ENCODE measurements at regions not wholly inside any gene's neighbourhood (a gene's known extent, or its start where the extent isn't known, plus 50 kb on each side); places are given as distances from the start of the nearest gene placed in this dataset.

DNA sequence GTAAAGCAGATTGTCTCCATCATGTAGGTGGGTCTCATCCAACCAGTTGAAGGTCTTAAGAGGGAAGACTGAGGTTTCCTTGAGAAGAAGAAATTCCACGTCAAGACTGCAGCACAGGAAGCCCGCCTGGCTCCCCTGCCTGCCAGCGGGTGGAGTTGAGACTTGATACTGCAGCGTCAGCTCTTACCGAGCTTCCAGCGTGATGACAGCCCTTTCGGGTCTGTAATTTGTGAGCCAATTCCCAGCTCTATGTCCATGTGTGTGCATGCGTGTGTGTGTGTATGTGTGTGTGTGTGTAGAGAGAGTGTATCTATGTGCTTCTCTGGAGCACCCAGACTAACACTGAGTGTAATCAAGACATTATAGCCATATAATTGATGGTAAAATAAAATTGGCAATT, 379.7 kb upstream of the IRX2 start:
- H2AFZ ChIP-seq, result no peak overlapping the region
- no peaks in the 10 kb centered on the region for H3K79me2 ChIP-seq (replicated peaks; ENCODE audit: insufficient read depth)
- no peaks in the 10 kb centered on the region for H3K4me1 ChIP-seq (ENCODE audit: insufficient read depth)
- peaks cover 10% of the 10 kb centered on the region; the same call in 1 of the 3 replicates for H3K4me1 Mint-ChIP-seq
- H3K9me2 ChIP-seq (ENCODE audit: insufficient read depth), result 0 out of 2 replicates have a peak, but pooled peaks cover 4% of the 10 kb centered on the region
- H3K36me3 ChIP-seq (ENCODE audit: insufficient read depth), result no peaks in the 10 kb centered on the region
- no peak overlapping the region for H3K27ac ChIP-seq (ENCODE audit: low read depth)
- no peak overlapping the region for H3K4me3 Mint-ChIP-seq
- no peaks in the 10 kb centered on the region for H3F3A ChIP-seq (replicated peaks; ENCODE audit: low read depth)
- H3K4me2 ChIP-seq, result no peak overlapping the region
- H3K9me3 Mint-ChIP-seq, result no peaks in the 10 kb centered on the region; the same call in 2 of the 3 replicates
- H3K4me3 ChIP-seq, result no peak overlapping the region
- ATAC-seq (no peak), DNase-seq (ENCODE audit: low spot score) (no peak)
- H3K27me3 ChIP-seq (ENCODE audit: insufficient read depth), result peaks cover 10% of the 10 kb centered on the region
- no peak for TF ChIP-seq POLR2AphosphoS5 (IDR thresholded peaks at IDR 0.05; ENCODE audit: low read depth)
- no peak for TF ChIP-seq JUNB (IDR thresholded peaks at IDR 0.05; ENCODE audit: unreplicated experiment)
- no peak for TF ChIP-seq NANOG (IDR thresholded peaks at IDR 0.05; ENCODE audit: borderline replicate concordance)
- TF ChIP-seq STAT1 (IDR thresholded peaks at IDR 0.05; ENCODE audit: unreplicated experiment), result no peak
- TF ChIP-seq CREB1 (CRISPR knock-in tag; IDR thresholded peaks at IDR 0.05; ENCODE audit: low read depth), result no peak
- TF ChIP-seq, protein P1, sequence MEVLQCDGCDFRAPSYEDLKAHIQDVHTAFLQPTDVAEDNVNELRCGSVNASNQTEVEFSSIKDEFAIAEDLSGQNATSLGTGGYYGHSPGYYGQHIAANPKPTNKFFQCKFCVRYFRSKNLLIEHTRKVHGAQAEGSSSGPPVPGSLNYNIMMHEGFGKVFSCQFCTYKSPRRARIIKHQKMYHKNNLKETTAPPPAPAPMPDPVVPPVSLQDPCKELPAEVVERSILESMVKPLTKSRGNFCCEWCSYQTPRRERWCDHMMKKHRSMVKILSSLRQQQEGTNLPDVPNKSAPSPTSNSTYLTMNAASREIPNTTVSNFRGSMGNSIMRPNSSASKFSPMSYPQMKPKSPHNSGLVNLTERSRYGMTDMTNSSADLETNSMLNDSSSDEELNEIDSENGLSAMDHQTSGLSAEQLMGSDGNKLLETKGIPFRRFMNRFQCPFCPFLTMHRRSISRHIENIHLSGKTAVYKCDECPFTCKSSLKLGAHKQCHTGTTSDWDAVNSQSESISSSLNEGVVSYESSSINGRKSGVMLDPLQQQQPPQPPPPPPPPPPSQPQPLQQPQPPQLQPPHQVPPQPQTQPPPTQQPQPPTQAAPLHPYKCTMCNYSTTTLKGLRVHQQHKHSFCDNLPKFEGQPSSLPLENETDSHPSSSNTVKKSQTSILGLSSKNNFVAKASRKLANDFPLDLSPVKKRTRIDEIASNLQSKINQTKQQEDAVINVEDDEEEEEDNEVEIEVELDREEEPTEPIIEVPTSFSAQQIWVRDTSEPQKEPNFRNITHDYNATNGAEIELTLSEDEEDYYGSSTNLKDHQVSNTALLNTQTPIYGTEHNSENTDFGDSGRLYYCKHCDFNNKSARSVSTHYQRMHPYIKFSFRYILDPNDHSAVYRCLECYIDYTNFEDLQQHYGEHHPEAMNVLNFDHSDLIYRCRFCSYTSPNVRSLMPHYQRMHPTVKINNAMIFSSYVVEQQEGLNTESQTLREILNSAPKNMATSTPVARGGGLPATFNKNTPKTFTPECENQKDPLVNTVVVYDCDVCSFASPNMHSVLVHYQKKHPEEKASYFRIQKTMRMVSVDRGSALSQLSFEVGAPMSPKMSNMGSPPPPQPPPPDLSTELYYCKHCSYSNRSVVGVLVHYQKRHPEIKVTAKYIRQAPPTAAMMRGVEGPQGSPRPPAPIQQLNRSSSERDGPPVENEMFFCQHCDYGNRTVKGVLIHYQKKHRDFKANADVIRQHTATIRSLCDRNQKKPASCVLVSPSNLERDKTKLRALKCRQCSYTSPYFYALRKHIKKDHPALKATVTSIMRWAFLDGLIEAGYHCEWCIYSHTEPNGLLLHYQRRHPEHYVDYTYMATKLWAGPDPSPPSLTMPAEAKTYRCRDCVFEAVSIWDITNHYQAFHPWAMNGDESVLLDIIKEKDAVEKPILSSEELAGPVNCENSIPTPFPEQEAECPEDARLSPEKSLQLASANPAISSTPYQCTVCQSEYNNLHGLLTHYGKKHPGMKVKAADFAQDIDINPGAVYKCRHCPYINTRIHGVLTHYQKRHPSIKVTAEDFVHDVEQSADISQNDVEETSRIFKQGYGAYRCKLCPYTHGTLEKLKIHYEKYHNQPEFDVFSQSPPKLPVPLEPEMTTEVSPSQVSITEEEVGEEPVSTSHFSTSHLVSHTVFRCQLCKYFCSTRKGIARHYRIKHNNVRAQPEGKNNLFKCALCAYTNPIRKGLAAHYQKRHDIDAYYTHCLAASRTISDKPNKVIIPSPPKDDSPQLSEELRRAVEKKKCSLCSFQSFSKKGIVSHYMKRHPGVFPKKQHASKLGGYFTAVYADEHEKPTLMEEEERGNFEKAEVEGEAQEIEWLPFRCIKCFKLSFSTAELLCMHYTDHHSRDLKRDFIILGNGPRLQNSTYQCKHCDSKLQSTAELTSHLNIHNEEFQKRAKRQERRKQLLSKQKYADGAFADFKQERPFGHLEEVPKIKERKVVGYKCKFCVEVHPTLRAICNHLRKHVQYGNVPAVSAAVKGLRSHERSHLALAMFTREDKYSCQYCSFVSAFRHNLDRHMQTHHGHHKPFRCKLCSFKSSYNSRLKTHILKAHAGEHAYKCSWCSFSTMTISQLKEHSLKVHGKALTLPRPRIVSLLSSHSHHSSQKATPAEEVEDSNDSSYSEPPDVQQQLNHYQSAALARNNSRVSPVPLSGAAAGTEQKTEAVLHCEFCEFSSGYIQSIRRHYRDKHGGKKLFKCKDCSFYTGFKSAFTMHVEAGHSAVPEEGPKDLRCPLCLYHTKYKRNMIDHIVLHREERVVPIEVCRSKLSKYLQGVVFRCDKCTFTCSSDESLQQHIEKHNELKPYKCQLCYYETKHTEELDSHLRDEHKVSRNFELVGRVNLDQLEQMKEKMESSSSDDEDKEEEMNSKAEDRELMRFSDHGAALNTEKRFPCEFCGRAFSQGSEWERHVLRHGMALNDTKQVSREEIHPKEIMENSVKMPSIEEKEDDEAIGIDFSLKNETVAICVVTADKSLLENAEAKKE (CRISPR knock-in tag; IDR thresholded peaks at IDR 0.05), result no peak
- TF ChIP-seq ZNF331 (CRISPR knock-in tag; IDR thresholded peaks at IDR 0.05; ENCODE audit: low read depth), result no peak
- TF ChIP-seq, protein P2, sequence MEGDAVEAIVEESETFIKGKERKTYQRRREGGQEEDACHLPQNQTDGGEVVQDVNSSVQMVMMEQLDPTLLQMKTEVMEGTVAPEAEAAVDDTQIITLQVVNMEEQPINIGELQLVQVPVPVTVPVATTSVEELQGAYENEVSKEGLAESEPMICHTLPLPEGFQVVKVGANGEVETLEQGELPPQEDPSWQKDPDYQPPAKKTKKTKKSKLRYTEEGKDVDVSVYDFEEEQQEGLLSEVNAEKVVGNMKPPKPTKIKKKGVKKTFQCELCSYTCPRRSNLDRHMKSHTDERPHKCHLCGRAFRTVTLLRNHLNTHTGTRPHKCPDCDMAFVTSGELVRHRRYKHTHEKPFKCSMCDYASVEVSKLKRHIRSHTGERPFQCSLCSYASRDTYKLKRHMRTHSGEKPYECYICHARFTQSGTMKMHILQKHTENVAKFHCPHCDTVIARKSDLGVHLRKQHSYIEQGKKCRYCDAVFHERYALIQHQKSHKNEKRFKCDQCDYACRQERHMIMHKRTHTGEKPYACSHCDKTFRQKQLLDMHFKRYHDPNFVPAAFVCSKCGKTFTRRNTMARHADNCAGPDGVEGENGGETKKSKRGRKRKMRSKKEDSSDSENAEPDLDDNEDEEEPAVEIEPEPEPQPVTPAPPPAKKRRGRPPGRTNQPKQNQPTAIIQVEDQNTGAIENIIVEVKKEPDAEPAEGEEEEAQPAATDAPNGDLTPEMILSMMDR (conservative IDR thresholded peaks at IDR 0.05; ENCODE audit: low read depth in 2 of 2), result no peak
- TF ChIP-seq, protein P3, sequence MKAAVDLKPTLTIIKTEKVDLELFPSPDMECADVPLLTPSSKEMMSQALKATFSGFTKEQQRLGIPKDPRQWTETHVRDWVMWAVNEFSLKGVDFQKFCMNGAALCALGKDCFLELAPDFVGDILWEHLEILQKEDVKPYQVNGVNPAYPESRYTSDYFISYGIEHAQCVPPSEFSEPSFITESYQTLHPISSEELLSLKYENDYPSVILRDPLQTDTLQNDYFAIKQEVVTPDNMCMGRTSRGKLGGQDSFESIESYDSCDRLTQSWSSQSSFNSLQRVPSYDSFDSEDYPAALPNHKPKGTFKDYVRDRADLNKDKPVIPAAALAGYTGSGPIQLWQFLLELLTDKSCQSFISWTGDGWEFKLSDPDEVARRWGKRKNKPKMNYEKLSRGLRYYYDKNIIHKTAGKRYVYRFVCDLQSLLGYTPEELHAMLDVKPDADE (IDR thresholded peaks at IDR 0.05), result no peak
- TF ChIP-seq, protein P4, sequence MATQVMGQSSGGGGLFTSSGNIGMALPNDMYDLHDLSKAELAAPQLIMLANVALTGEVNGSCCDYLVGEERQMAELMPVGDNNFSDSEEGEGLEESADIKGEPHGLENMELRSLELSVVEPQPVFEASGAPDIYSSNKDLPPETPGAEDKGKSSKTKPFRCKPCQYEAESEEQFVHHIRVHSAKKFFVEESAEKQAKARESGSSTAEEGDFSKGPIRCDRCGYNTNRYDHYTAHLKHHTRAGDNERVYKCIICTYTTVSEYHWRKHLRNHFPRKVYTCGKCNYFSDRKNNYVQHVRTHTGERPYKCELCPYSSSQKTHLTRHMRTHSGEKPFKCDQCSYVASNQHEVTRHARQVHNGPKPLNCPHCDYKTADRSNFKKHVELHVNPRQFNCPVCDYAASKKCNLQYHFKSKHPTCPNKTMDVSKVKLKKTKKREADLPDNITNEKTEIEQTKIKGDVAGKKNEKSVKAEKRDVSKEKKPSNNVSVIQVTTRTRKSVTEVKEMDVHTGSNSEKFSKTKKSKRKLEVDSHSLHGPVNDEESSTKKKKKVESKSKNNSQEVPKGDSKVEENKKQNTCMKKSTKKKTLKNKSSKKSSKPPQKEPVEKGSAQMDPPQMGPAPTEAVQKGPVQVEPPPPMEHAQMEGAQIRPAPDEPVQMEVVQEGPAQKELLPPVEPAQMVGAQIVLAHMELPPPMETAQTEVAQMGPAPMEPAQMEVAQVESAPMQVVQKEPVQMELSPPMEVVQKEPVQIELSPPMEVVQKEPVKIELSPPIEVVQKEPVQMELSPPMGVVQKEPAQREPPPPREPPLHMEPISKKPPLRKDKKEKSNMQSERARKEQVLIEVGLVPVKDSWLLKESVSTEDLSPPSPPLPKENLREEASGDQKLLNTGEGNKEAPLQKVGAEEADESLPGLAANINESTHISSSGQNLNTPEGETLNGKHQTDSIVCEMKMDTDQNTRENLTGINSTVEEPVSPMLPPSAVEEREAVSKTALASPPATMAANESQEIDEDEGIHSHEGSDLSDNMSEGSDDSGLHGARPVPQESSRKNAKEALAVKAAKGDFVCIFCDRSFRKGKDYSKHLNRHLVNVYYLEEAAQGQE (IDR thresholded peaks at IDR 0.05; ENCODE audit: unreplicated experiment), result no peak
- TF ChIP-seq ZNF114 (CRISPR knock-in tag; IDR thresholded peaks at IDR 0.05), result no peak
- no peak for TF ChIP-seq EZH2phosphoT487 (IDR thresholded peaks at IDR 0.05; ENCODE audit: unreplicated experiment)
- TF ChIP-seq EZH2 (IDR thresholded peaks at IDR 0.05; ENCODE audit: low read depth, unreplicated experiment), result no peak
- H3K36me3 Mint-ChIP-seq (ENCODE audit: low read depth), result no peaks in the 10 kb centered on the region
- peaks cover 21% of the 10 kb centered on the region for H3K27me3 Mint-ChIP-seq (ENCODE audit: insufficient read depth, low read depth, poor library complexity)
- H4K20me1 ChIP-seq (replicated peaks; ENCODE audit: insufficient read depth), result no peaks in the 10 kb centered on the region
- no peak overlapping the region for H3K27ac Mint-ChIP-seq
